GM12878 (cell line): ENCODE measurements at regions not wholly inside any gene's neighbourhood (a gene's known extent, or its start where the extent isn't known, plus 50 kb on each side); places are given as distances from the start of the nearest gene placed in this dataset.

Experiments used
- ATAC-seq: fragments of 200-7000 bp; cut with Tn5 transposase; 3 replicates; pipeline ENCODE4 v1.9.1; 2020; ENCODE audit warnings: mild to moderate bottlenecking, moderate library complexity
- BruUV-seq: library from RNA; stranded (reverse); fragments of 400-500 nt; replicated peaks from 2 replicates; lab custom pipeline; 2021; lab: Mats Ljungman, UMichigan
- CTCF ChIA-PET: fragments of 300-600 bp; sonication (Branson Sonifier 250); formaldehyde crosslinking; extraction: SDS; loops from one replicate; lab custom pipeline; 2021; ENCODE audit warnings: inconsistent platforms; lab: Yijun Ruan, JAX
- POLR2A ChIA-PET: fragments of 350-600 bp; formaldehyde crosslinking; extraction: SDS; loops from one replicate; lab custom pipeline; 2021; ENCODE audit warnings: inconsistent platforms; lab: Charles Lee
- RAD21 ChIA-PET: fragments of 300-600 bp; sonication (Branson Sonifier 250); formaldehyde crosslinking; loops from one replicate; lab custom pipeline; 2023; ENCODE audit warnings: antibody characterized with exemption; ENCODE audit not compliant: unreplicated experiment; lab: Charles Lee
- SMC1A ChIA-PET: fragments of 300-600 bp; sonication (Branson Sonifier 250); formaldehyde crosslinking; loops from one replicate; lab custom pipeline; 2023; ENCODE audit not compliant: unreplicated experiment, uncharacterized antibody; lab: Charles Lee
- DNase-seq: peaks from one replicate; pipeline ENCODE4 v3.0.0-alpha.2; 2011; ENCODE audit warnings: low read depth, low spot score
- FAIRE-seq: peaks from 3 replicates; lab custom pipeline; 2011; peaks lifted over from hg19 to GRCh38; lab: Jason Lieb, UNC
- H2AFZ ChIP-seq: 2 replicates; pipeline ENCODE4 v1.6.0; 2011; ENCODE audit warnings: low read depth, low read length, control low read depth; ENCODE audit not compliant: control insufficient read depth
- H3K27ac ChIP-seq: 2 replicates; pipeline ENCODE4 v1.5.1; 2011; ENCODE audit warnings: control low read depth; ENCODE audit not compliant: control insufficient read depth, insufficient read depth
- H3K27me3 ChIP-seq, 2 experiments: replicated peaks in 1 of 2; 2 replicates each; pipeline versions ENCODE4 v1.6.0 to v1.6.1; 2011; ENCODE audit warnings: low read length in 1 of 2; ENCODE audit not compliant: control insufficient read depth in 2 of 2, insufficient read depth in 2 of 2
- H3K36me3 ChIP-seq, 2 experiments: 2 replicates each; pipeline ENCODE4 v1.5.1; 2011; ENCODE audit warnings: low read length in 1 of 2; ENCODE audit not compliant: control insufficient read depth in 2 of 2, insufficient read depth in 2 of 2
- H3K4me1 ChIP-seq: 2 replicates; pipeline ENCODE4 v1.6.1; 2011; ENCODE audit warnings: mild to moderate bottlenecking, low read length, moderate library complexity, mixed read lengths; ENCODE audit not compliant: control insufficient read depth, insufficient read depth
- H3K4me2 ChIP-seq: 2 replicates; pipeline ENCODE4 v1.6.0; 2011; ENCODE audit warnings: control low read depth; ENCODE audit not compliant: control insufficient read depth, insufficient read depth
- H3K4me3 ChIP-seq: fragments of 200-600 bp; sonication (generic); 2 replicates; pipeline ENCODE4 v1.5.1; 2016
- H3K79me2 ChIP-seq: 2 replicates; pipeline ENCODE4 v1.6.0; 2011; ENCODE audit warnings: low read length; ENCODE audit not compliant: control insufficient read depth, insufficient read depth
- H3K9ac ChIP-seq: 2 replicates; pipeline ENCODE4 v1.8.0; 2011; ENCODE audit warnings: low read length, control low read depth, mixed read lengths; ENCODE audit not compliant: control insufficient read depth, insufficient read depth
- H3K9me3 ChIP-seq: replicated peaks from 3 replicates; pipeline ENCODE4 v1.5.1; 2011; ENCODE audit warnings: mild to moderate bottlenecking, low read length; ENCODE audit not compliant: control insufficient read depth, insufficient read depth
- H4K20me1 ChIP-seq: 2 replicates; pipeline ENCODE4 v1.6.0; 2011; ENCODE audit not compliant: control insufficient read depth, insufficient read depth
- BCL3 ChIP-seq: IDR thresholded peaks from 2 replicates; pipeline ENCODE4 v1.6.1; 2011; ENCODE audit warnings: borderline replicate concordance, low read depth, mild to moderate bottlenecking, moderate library complexity, low read length; ENCODE audit not compliant: insufficient read depth, poor library complexity, severe bottlenecking
- BHLHE40 ChIP-seq, 2 experiments: fragments of 450-650 bp in 1 of 2; IDR thresholded peaks; 2 replicates each; pipeline ENCODE4 v1.6.1; 2011 to 2017; ENCODE audit warnings: low read depth in 2 of 2, borderline replicate concordance in 1 of 2, improper control_type of control experiment in 1 of 2, low read length in 1 of 2, mild to moderate bottlenecking in 1 of 2
- CBX5 ChIP-seq: sonication (generic); IDR thresholded peaks from 2 replicates; pipeline ENCODE4 v1.6.1; 2016; ENCODE audit warnings: low read depth, moderate library complexity, mild to moderate bottlenecking, inconsistent platforms
- E2F8 ChIP-seq: fragments of 450-650 bp; IDR thresholded peaks from 2 replicates; pipeline ENCODE4 v1.6.1; 2018; ENCODE audit warnings: mild to moderate bottlenecking, low read depth, moderate library complexity; ENCODE audit not compliant: partially characterized antibody
- IKZF1 ChIP-seq: fragments of 450-650 bp; conservative IDR thresholded peaks from 2 replicates; pipeline ENCODE4 v1.6.1; 2017; ENCODE audit warnings: antibody characterized with exemption, mild to moderate bottlenecking
- JUND ChIP-seq: IDR thresholded peaks from 2 replicates; pipeline ENCODE4 v1.6.1; 2012; ENCODE audit warnings: low read depth, mild to moderate bottlenecking, low read length, improper control_type of control experiment, moderate library complexity
- KDM1A ChIP-seq: fragments of 200-600 bp; sonication (generic); IDR thresholded peaks from 2 replicates; pipeline ENCODE4 v1.6.1; 2016; ENCODE audit warnings: borderline replicate concordance
- NKRF ChIP-seq: fragments of 450-650 bp; conservative IDR thresholded peaks from 2 replicates; pipeline ENCODE4 v1.6.1; 2017; ENCODE audit warnings: mild to moderate bottlenecking, moderate library complexity
- NR2C1 ChIP-seq: fragments of 450-650 bp; IDR thresholded peaks from 2 replicates; pipeline ENCODE4 v1.6.1; 2017; ENCODE audit warnings: antibody characterized with exemption, mild to moderate bottlenecking, moderate library complexity
- RAD21 ChIP-seq: IDR thresholded peaks from 2 replicates; pipeline ENCODE4 v1.6.1; 2011; ENCODE audit warnings: mild to moderate bottlenecking, low read depth, low read length, moderate library complexity; ENCODE audit not compliant: insufficient read depth
- SUZ12 ChIP-seq: fragments of 200-600 bp; sonication (generic); IDR thresholded peaks from one replicate; pipeline ENCODE4 v1.6.1; 2018; ENCODE audit warnings: antibody characterized with exemption, mild to moderate bottlenecking; ENCODE audit not compliant: unreplicated experiment
- USF1 ChIP-seq: IDR thresholded peaks from 2 replicates; pipeline ENCODE4 v1.6.1; 2011; ENCODE audit warnings: borderline replicate concordance, low read depth, mild to moderate bottlenecking, moderate library complexity, mixed read lengths, low read length; ENCODE audit not compliant: insufficient read depth; ENCODE audit errors: extremely low read length
- ZNF384 ChIP-seq: IDR thresholded peaks from 2 replicates; pipeline ENCODE4 v1.6.1; 2012; ENCODE audit warnings: low read depth, mild to moderate bottlenecking, low read length, improper control_type of control experiment, borderline replicate concordance
- ZZZ3 ChIP-seq: IDR thresholded peaks from 2 replicates; pipeline ENCODE4 v1.6.1; 2011; ENCODE audit warnings: low read depth; ENCODE audit not compliant: control insufficient read depth, insufficient read length
- WGBS: methylation state at CpG from one replicate; pipeline ENCODE4 v1.1.6; 2016; ENCODE audit warnings: low lambda C conversion rate; ENCODE audit not compliant: insufficient replicate concordance, insufficient coverage; ENCODE audit errors: missing lambda C conversion rate; 5-methylcytosine and 5-hydroxymethylcytosine counted together
- in situ Hi-C: fragments of 300-500 bp; cut with MboI; formaldehyde crosslinking; loops from 9 replicates; pipeline ENCODE4 v1.14.3; 2018; ENCODE audit warnings: mixed read lengths
- intact Hi-C: fragments of 100-400 bp; cut with micrococcal nuclease; formaldehyde crosslinking; loops from one replicate; pipeline ENCODE4 v1.14.2; 2022; ENCODE audit not compliant: unreplicated experiment

- TF ChIP-seq BHLHE40 (IDR thresholded peaks at IDR 0.05; ENCODE audit: borderline replicate concordance in 1 of 2, low read depth in 2 of 2, low read length in 1 of 2) (no peak), RAD21 (no peak), JUND (no peak), ZNF384 (no peak)
Measured at GRCh38 chr20:24735263-24735662, 213.8 kb upstream of the CST7 start (continued).

GRCh38 chr20:24736131-24736843, 212.8 kb upstream of the CST7 start:
- FAIRE-seq = no peak
- Histone ChIP-seq H4K20me1 (no peaks in the 10 kb centered on the region), H3K27ac (no peak overlapping the region), H3K4me3 (no peak overlapping the region), H3K4me1 (peaks cover 4% of the 10 kb centered on the region), H3K9me3 (no peaks in the 10 kb centered on the region), H3K9ac (no peak overlapping the region), H3K79me2 (no peaks in the 10 kb centered on the region), H3K4me2 (no peak overlapping the region), H3K36me3 (no peaks in the 10 kb centered on the region), H3K27me3 (no peaks in the 10 kb centered on the region; a peak in 1 of 4 replicates), H2AFZ (no peak overlapping the region)
- POLR2A ChIA-PET = no interaction called here
- ATAC-seq = no peak
- CTCF ChIA-PET = no interaction called here
- intact Hi-C loops (no loop called here), in situ Hi-C loops (no loop called here)
- WGBS = 46% methylated on average over 10 of the region's 10 CpGs
- RAD21 ChIA-PET = no interaction called here
- SMC1A ChIA-PET = no interaction called here
- no TSS peak for BruUV-seq
- no peak for DNase-seq
- TF ChIP-seq IKZF1 (no peak), E2F8 (no peak), ZZZ3 (no peak), NKRF (no peak), CBX5 (no peak), BCL3 (no peak), NR2C1 (no peak), KDM1A (no peak), USF1 (no peak), SUZ12 (no peak)
